Forelimb muscle (tissue), 1 donor: ENCODE measurements at regions not wholly inside any gene's neighbourhood (a gene's known extent, or its start where the extent isn't known, plus 50 kb on each side); places are given as distances from the start of the nearest gene placed in this dataset.

Experiments
- DNase-seq: peaks from one replicate; pipeline ENCODE4 v3.0.0-alpha.2; 2013; ENCODE audit warnings: low read depth

DNA sequence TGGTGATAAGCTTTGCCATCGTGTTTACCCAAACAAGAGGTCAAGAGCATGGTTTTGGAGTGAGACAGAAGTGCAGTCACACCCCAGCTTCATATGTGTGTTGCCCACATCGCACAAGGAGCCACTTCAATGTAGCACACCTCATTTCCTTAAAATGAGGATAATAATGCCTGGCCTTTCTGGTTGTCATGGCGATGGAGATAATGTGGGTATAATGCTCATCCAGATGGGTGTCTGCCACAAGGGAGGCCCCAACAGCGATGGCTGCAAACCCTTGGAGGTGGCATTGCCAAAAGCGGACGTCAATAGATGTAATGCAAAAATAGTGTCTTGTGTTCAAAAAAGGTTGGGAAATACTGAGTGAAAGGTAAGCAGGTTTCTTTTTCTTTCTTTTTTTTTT, 83.1 kb upstream of the AJAP1 start:
- DNase-seq = no peak

DNA sequence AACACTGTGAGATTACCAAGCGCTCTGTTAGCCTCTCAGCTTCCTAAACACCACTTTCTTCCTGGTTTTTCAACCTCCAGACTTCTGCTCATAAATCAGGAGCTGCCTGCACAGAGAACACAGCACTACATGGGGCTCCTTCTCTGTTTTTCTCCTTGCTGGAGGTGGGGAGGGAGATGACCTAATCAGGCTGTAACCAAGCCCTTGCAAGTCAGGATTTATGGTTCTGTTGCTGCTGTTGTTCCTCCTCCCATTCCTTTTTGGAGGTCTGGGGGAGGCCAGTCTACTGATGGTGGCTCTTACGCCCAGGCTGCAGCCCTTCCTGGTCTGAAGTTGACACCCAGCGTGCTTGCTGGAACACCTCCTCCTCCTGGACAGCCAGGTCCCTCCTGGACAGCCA, 80.9 kb upstream of the AJAP1 start:
- DNase-seq = no peak

DNA sequence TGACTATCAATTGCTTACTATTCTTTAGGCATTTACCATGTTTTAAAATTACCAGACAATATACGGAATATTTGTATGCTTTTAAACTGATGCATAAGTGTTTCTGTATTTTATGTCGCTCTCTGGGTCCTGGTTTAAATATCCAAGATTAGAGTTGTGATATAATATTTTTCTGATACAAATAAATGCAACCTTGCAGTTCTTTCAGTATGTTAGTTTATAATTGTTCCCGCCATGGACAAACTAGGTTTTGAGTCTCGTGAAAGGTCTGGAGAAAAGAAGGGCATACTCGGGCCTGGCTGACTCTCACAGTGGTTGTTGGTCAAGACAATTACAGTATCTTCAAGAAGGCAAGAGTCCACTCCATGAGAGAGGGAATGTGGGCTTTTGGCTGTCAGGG, 72.6 kb upstream of the AJAP1 start:
- DNase-seq = no peak

DNA sequence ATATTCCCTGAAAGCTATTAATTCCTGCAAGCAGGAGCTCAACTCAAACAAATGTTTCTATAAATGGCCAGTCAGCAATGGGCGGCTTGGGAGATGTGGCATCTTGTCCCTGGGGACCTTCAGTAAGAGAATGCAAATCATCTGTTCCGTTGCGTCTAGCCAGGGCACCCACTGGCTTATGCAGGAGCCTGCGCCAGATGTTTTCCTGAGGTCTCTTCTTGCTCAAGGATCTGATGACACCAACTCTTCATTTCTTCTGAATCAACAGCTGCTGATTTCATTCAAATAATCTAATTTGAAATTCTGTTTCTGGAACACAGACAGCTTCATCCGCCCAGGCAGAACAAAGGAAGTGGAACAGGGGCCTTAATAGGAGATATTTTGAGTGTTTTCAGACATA, 70.0 kb upstream of the AJAP1 start:
- no peak for DNase-seq

DNA sequence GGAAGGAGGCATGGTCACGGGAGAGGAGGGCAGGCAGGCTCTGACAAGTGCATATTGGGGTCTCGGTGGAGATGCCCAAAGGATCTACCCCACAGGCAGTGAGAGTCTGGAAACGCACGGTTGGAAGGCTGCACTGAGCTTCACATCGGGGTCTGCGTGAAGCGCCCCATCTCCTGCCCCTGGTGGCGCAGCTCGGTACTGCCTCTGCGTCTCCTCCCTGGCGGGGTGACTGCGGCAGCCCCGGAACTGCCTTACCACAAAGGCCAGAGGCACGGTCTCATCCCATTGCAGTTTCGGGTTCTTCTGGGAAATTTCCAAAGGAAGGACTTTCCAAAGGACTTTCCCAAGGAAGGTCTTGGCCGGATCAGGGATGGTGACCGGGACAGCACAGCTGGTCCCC, 69.2 kb upstream of the AJAP1 start:
- DNase-seq = no peak

DNA sequence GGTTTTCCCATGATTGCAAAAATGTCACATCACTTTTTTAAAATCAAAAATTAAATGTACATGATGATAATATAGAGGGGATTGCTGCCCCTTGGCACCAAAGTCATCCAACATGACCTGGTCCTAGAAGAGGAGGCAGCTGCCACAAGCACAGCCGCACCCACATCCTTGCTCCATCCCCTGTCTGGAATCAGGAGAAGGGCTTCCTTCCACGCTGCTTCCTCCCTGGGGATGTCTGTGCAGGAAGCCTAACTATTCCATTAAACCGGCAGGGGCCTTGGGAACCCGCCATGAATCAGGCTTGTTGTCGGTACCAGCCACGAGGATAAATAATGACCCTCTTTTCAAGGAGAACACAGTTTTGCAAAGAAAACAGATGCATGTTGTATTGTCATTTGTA, 68.7 kb upstream of the AJAP1 start:
- DNase-seq = no peak

DNA sequence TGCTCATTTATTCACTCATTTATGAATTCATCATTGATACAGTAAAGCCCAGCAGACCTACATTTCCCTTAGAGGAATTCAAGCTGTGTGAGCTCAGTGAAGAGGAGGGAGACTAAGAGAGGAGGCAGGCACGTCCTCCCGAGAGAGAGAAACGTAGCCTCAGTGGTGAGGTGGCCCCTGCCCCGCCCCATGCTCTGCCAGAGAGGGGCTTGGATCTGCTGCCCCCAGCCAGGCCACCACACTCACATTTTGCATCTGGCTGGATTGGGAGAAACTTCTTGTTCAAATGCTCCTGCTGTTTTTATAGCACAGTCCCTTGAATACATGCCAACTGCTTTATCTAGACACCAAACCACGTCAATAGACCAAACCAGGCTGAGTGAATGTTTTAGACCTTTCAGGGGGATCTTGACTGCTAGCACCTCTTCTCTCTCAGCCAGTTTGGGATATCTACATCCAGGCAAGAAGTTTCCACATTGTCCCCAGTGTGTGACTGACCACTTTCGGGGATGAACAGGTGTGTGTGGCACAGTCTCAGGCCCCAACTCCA, 67.7 kb upstream of the AJAP1 start:
- DNase-seq = no peak

DNA sequence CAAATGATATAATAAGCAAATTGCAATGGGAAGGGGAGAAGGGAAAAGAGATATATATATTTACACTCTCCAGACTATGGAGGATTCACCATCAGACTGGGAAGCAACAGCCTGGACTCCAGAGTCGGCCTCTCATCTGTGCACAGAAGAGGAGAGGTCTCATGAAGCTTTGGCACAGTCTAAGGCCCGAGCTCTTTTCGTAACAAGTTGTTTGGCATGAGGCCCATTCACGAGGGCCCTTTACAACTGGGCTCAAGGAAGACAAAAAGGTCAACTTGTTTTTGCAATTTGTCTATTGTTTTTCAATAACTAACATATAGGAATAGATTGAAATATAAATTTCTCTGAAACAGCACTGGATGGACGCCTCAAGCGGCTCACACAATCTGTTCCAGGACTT, 66.7 kb upstream of the AJAP1 start:
- DNase-seq = no peak

DNA sequence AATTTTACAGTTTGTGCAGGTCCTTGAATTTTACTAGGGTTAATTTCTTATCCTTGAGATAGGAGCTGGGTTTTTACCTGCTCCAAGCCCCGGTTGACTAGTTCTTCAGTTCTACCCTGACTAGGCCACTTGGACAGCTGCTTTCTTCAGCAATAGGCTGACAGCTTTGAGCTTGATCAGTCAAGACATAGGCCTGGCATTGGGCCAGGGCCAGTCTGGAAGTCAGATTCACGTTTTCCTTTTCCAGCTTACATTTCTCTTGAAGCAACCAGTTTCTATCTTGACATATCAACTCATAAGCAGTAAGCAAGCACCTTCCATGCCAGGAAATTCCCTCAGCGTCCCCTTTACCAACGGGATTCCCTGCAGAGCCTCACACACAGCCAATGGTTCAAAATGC, 63.7 kb upstream of the AJAP1 start:
- no peak for DNase-seq

DNA sequence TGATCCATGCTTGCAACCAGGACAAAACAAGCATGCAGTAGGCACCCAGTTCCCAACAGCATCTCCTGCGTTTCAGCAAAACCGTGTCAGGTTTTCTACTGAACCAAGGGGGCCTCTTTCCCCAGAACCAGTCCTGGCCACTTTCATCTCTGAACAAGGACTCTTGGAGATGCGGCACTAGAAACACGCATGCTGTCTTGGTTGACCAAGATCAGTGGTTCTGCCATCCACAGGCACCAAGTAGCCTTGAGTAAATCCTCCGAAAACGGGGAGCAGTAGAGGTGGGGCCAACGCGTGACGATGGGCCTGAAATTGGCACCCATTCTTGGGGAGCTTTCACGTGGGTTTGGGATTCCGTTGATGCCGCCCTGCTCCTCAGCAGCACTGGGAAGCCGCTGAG, 62.5 kb upstream of the AJAP1 start:
- no peak for DNase-seq

DNA sequence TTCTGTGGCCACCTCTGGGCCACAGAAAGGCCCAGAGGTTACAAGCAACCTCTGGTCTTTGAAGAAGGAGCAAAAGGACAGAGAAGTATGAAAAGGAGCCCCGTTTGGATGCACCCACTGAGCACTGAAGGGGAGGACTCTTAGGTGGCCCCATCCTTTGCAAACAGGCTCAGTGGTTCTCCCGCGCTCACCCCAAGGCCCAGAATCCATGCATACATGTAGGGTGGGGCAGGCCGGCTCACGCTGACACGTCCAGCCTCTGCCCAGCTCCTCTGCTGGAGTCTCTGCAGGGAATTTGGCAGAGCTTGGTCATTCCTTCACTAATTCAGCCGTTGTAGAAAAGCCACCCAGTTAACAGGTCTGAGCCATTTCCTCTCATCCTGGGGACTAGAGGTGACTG, 61.3 kb upstream of the AJAP1 start:
- DNase-seq = no peak

DNA sequence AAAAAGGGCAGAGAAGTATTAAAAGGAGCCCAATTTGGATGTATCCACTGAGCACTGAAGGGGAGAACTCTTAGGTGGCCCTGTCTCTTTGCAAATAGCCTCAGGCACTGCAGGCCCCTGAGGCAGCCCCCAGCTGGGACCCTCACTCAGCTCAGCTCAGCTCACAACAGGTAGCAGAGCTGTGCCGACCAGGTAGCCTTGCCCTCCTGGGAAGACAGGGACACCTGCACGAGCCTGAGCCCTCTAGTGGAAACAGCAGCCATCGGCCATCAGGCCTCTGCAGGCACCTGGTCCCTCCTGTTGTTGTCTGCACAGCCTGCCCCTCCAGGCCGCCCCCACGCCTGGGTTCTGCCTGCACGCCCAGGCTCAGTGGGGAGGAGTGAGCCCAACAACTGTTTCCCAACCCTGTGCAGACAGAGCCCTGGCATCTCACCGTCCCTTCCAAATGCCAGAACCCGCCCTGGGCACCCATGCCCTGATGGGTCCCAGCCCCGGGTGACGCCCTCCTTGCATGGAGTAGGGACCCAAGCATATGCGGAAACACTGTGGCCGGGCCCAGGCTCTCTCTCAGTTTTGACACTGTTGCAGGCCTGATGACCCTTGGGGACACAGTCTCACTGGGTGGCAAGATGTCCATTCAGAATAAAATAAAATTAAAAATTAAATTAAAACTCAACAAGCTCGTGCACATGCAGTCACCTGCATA, 60.0 kb upstream of the AJAP1 start:
- DNase-seq = no peak

DNA sequence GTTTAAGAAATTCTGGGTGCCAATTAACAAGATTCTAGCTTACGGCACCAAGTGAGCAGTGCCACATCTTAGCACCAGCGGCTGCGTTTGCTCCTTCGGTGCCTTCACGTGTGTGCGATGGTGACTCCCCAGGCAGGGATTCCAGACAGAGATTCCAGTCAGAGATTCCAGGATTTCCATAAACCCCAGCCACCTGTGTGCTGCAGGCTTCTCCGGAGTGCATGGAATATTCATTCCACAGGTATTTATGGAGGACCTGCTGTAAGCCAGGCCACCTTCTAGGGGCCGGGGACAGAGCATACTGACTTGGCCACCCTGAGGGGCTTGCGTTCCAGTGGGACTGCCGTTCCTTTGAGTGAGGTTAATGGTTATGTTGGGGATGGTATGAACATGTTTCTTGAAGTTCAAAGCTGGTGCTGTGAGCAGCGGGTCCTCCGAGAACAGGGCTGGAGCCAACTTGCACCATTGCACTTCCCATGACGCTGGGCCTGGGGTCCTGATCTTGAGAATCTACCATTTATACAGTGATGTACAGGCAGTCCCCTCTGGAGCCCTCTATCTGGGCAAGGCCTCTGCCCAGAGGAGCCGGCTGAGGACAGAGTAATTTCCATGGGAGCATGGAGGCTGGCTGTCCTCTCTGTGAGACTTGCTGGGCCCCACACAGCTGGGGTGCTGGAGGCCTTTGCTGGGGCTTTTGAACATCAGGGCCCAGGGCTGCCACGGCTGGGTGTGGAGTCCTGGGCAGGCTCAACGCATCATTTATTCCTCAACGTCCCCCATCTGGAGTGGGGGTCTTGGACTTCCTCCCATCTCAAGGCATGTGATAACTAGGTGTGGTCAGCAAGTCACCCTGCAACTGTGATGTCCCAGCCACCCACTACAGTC, 58.8 kb upstream of the AJAP1 start:
- no peak for DNase-seq

DNA sequence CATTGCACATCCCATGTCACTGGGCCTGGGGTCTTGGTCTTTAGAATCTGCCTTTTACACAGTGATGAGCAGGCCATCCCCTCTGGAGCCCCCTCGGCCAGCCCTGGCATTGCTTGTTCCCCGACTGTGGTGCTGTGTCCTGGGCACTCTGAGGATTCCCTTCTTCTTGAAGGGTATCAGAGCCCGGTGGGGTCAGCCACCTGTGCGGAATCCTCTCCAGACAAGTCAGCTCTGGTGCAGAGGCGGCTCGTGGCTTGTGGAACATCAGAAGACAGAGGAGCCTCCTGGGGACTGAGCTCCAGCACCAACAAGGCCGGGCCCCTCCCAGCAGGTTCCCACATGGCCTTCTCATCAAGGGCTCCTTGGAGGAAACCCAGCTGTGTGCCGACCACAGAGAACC, 57.9 kb upstream of the AJAP1 start:
- DNase-seq = no peak

DNA sequence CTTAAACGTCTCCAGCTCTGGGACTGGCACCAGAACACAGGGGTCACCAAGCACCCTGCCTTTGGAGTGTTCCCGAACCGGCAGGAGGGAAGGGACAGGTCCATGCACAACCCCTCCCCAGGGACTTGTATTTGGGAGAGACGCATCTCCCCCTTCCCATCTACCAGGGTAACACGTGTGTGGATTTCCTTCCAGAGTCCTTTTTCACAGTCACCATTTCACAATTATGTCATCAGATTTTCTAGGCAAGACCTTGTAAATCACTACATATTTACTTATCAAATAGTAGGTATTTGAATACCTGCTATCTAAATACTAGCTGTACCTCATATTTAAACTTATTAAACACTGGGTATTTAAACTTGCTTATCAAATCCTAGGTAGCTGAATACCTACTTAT, 57.4 kb upstream of the AJAP1 start:
- no peak for DNase-seq

DNA sequence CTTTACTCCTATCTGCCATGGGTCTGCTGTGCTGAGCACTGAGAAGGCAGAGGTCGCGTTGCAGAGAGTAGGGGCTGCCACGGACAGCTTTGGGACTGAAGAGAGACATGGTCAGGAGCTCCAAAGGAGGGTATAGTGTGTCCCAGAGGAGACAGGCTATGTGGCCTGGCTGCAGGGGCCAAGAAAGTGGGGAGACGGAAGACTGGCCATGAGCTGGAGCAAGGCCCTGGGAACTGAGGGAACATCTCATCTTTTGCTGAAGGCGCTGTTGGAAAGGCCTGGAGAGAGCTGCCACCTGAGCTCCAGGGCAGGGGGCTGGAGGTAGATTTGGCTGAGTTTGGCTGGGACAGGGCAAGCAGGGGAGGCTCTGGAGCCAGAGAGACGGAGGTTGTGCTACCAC, 55.8 kb upstream of the AJAP1 start:
- no peak for DNase-seq

DNA sequence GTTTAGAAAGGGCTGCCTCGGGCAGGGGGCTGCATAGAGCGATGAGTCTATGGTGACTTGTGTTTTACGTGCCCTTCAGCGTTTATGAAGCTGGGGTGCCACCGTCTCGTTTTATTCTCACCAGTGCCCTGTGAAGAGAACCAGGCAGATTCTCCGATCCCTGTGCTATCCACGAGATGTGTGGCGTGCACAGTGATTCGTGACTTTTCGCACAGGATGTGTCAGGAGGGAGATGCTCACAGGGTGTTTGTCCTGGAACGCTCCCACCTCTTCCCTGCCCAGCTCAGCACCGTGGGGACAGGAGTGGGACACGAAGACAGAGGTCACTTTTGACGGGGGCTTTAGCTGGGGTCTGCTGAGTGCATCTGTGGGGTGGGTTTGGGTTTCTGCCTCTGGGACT, 54.9 kb upstream of the AJAP1 start:
- DNase-seq = no peak

DNA sequence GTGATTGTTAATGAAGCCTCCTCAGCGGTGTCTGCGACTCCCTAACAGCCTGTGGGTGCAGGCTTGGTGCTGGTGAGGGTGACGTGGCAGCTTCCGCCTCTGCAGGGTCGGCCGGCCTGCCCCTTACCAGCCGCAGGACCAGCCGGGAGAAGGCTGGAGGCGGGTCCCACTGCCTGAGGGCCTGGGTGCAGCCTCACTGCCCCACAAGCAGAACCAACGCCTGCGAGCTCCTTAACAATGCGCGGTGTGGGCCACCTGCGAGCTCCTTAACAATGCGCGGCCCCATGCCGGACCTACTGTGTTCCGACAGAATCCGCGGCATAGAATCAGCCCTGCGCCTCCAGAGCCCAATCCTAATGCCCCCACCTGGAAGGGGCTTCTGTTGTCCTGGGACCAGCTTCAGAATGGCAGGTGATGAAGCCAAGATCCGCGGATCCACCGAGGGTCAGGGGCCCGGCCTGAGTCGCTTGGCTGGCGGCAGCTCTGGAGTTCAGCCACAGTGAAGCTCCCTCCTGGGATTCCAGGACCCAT, 54.4 kb upstream of the AJAP1 start:
- no peak for DNase-seq

DNA sequence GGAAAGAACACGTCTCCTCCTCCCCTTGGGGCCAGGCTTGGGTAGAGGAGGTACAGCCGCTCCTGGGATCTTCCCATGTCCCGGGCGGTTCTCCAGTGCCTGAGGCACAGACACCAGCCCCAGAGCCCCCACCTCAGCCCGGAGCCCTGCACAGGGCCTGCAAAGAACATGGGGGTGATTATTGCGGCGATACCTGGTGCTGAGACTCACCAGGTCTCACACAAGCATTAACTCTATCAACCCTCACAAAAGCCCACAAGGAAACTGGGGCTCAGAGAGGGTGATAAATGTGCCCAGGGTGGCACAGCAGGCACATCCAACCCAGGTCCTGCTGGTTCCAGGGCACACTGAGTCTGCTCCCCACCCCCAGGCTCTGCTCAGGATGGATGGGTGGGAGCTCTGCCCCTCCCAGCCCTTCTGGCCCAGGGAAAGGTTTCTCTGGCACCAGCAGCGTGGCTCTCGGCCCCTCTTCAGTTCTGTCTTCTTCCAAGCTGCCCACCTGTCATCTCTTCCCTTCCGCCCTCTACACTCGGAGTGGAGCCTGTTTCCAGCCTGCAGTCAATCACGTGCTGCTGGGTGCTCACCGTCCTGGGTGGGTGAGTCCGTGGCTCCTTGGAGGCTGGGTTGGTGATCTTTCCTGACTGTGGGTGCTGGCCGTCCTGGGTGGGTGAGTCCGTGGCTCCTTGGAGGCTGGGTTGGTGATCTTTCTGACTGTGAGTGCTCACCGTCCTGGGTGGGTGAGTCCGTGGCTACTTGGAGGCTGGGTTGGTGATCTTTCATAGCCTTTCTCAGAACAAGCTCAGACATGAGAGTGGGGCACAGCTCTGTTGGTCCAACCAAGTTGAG, 53.6 kb upstream of the AJAP1 start:
- DNase-seq = no peak

DNA sequence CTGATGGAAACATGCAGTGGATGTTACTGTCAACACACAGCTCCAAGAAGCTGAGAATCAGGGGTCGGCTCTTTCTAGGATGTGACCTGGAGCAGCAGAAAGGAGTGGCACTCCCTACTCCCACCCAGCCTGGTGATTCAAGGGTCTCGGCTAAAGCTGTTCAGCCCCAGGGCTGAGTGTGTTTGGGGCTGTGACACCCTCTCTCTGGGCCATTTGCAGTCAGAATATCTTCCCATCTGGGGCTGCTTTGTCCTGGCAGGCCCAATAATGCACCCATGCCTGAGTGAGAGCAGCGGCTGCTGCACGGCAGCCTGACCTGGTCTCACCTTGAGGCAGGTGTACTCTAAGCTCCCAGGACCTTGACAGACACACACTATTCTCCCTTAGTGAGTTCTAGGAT, 52.5 kb upstream of the AJAP1 start:
- DNase-seq = no peak

DNA sequence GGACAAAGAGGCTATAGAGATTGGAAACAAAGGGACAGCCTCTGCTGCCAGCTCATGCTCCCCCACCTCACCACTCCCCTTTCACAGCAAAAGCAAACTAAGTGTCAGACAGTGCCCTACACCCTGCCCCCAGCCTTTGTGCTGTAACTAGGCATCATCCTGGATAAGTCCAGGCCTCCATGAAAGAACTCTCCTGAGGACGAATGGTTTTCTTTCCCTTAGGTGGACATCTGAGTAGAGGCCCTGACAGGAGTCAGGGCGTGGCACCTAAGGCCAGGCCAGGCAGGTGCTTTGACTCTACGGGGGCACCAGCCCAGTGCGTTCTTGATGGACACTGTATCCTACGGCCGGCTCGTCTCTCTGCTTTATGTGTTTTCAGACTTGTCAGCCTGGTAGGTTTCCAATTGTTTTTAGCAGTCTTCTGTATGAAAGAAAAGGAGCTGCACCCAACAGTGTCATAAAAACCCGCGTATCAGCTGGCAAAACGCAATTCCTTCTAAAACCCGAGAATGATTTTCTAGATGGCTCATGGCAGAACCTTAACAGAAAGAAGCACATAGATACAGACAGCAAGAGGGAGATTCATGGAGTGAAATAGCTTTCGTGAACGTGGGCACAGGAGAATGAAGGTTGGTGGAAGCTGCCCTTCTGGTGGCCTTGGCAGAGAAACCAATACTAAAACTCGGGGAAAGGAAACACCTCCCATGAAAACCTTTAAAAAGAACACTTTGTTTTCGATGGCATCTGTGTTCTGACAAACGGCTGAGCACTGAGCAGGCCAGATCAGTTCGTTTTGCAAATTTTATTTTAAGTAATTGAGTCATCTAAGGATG, 51.7 kb upstream of the AJAP1 start:
- DNase-seq = no peak
